Ectodermal cell (in vitro differentiated cells): ENCODE measurements at regions not wholly inside any gene's neighbourhood (a gene's known extent, or its start where the extent isn't known, plus 50 kb on each side); places are given as distances from the start of the nearest gene placed in this dataset.

Experiments
- H3K27ac ChIP-seq: 2 replicates; pipeline ENCODE4 v1.7.0; 2013; ENCODE audit warnings: mild to moderate bottlenecking, low read depth, low read length; ENCODE audit not compliant: insufficient read depth, poor library complexity, severe bottlenecking
- H3K27me3 ChIP-seq: 2 replicates; pipeline ENCODE4 v1.7.0; 2013; ENCODE audit warnings: mild to moderate bottlenecking, low read length; ENCODE audit not compliant: insufficient read depth, control insufficient read depth, poor library complexity, severe bottlenecking
- H3K36me3 ChIP-seq: one replicate; pipeline ENCODE4 v1.7.0; 2013; ENCODE audit warnings: low read length; ENCODE audit not compliant: control insufficient read depth, insufficient read depth
- H3K4me1 ChIP-seq: one replicate; pipeline ENCODE4 v1.7.0; 2013; ENCODE audit warnings: low read length; ENCODE audit not compliant: control insufficient read depth, insufficient read depth
- H3K4me3 ChIP-seq: 2 replicates; pipeline ENCODE4 v1.7.0; 2013; ENCODE audit warnings: low read depth, low read length, control low read depth; ENCODE audit not compliant: insufficient read depth
- H3K9me3 ChIP-seq: 2 replicates; pipeline ENCODE4 v1.7.0; 2013; ENCODE audit warnings: mild to moderate bottlenecking, low read length, moderate library complexity; ENCODE audit not compliant: control insufficient read depth
- WGBS, 2 experiments: methylation state at CpG; one replicate each; pipeline ENCODE4 v1.1.7; 2013; ENCODE audit warnings: missing lambda C conversion rate in 2 of 2; 5-methylcytosine and 5-hydroxymethylcytosine counted together

DNA sequence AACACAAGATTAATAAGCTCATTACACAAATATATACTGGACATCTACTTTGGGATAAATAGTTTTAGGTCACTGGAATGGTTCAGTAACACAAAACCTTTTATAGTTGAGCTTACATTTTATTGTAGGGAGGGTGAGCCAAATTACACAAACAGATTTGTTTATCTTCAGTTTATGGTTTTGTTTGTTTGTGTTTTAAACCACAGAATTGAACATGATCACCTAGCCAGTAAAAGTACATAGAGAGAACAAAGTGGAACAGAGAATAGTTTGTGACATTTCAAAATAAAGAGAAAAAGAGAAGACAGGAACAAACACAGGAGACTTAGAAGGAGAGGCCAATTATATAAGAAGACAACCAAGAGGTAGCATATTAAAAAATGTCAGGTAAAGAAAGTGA, 1930.2 kb upstream of the PCDH20 start:
- no peaks in the 10 kb centered on the region for H3K36me3 ChIP-seq
- no peaks in the 10 kb centered on the region for H3K9me3 ChIP-seq
- no peak overlapping the region for H3K27ac ChIP-seq
- H3K4me3 ChIP-seq, result no peak overlapping the region
- H3K27me3 ChIP-seq, result no peaks in the 10 kb centered on the region
- no peaks in the 10 kb centered on the region for H3K4me1 ChIP-seq

- H3K4me1 ChIP-seq, result no peaks in the 10 kb centered on the region
- H3K9me3 ChIP-seq, result no peaks in the 10 kb centered on the region
- WGBS, 2 experiments, result no CpG with 5 or more reads among the region's 1 CpG
- H3K27ac ChIP-seq, result no peak overlapping the region
- H3K36me3 ChIP-seq, result no peaks in the 10 kb centered on the region
- no peaks in the 10 kb centered on the region for H3K27me3 ChIP-seq
- no peak overlapping the region for H3K4me3 ChIP-seq
Measured at GRCh38 chr13:63344711-63345110, 1929.1 kb upstream of the PCDH20 start.

DNA sequence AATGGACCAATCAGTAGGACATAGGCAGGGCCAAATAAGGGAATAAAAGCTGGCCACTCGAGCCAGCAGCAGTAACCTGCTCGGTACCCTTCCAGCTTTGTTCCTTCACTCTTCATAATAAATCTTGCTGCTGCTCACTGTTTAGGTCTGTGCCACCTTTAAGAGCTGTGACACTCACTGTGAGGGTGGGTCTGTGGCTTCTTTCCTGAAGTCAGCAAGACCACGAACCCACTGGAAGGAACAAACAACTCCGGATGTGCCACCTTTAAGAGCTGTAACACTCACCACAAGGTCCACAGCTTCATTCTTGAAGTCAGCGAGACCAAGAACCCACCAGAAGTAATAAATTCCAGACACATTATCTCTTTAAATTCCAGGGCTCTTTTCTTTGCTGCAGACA, 1922.3 kb upstream of the PCDH20 start:
- Histone ChIP-seq H3K4me1 (no peaks in the 10 kb centered on the region), H3K9me3 (no peaks in the 10 kb centered on the region), H3K27ac (no peak overlapping the region), H3K4me3 (no peak overlapping the region), H3K27me3 (no peaks in the 10 kb centered on the region), H3K36me3 (no peaks in the 10 kb centered on the region)
- WGBS, 2 experiments, result 93 to 97% methylated on average over 5 of the region's 5 CpGs

GRCh38 chr13:63337041-63337440, 1921.4 kb upstream of the PCDH20 start:
- WGBS, 2 experiments, result 77 to 84% methylated on average over 4 of the region's 4 CpGs
- no peaks in the 10 kb centered on the region for H3K36me3 ChIP-seq
- no peaks in the 10 kb centered on the region for H3K9me3 ChIP-seq

GRCh38 chr13:63336549-63336948, 1920.9 kb upstream of the PCDH20 start:
- Histone ChIP-seq H3K27me3 (no peaks in the 10 kb centered on the region), H3K36me3 (no peaks in the 10 kb centered on the region), H3K4me3 (no peak overlapping the region), H3K9me3 (no peaks in the 10 kb centered on the region), H3K27ac (no peak overlapping the region), H3K4me1 (no peaks in the 10 kb centered on the region)
- WGBS, 2 experiments, result 89 to 97% methylated on average over 1 of the region's 1 CpG

More at GRCh38 chr13:63337041-63337440, 1921.4 kb upstream of the PCDH20 start:
- Histone ChIP-seq H3K4me3 (no peak overlapping the region), H3K4me1 (no peaks in the 10 kb centered on the region), H3K27ac (no peak overlapping the region), H3K27me3 (no peaks in the 10 kb centered on the region)

DNA sequence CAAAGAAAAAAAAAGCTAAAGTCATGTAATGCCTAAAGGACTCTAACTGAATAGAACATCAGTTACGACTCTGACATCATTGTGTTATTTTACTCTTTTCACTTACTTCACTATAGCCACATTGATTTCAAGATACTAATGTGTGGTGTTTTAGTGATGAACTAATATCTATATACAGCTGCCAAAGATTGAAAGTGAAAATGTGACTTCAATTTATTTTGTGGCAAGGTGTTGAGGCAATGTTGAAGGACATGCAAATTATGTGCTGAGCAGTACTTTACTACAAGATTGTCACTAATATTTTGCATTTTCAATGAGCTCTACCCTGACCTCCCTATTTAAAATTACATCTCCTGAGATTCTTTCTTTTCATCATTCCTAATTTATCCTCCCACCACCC, 1911.9 kb upstream of the PCDH20 start:
- H3K9me3 ChIP-seq, result no peaks in the 10 kb centered on the region
- no peak overlapping the region for H3K4me3 ChIP-seq
- no peaks in the 10 kb centered on the region for H3K4me1 ChIP-seq
- no peaks in the 10 kb centered on the region for H3K27me3 ChIP-seq
- no peak overlapping the region for H3K27ac ChIP-seq
- no CpG with 5 or more reads among the region's 1 CpG for WGBS, 2 experiments
- no peaks in the 10 kb centered on the region for H3K36me3 ChIP-seq

GRCh38 chr13:63323441-63323840, 1907.8 kb upstream of the PCDH20 start:
- Histone ChIP-seq H3K36me3 (no peaks in the 10 kb centered on the region), H3K4me3 (no peak overlapping the region), H3K27me3 (no peaks in the 10 kb centered on the region), H3K9me3 (no peaks in the 10 kb centered on the region), H3K4me1 (no peaks in the 10 kb centered on the region), H3K27ac (no peak overlapping the region)
- WGBS, 2 experiments, result 100% methylated on average over 2 of the region's 2 CpGs; no CpG with 5 or more reads in 1 of the 2 experiments

- Histone ChIP-seq H3K36me3 (no peaks in the 10 kb centered on the region), H3K27ac (no peak overlapping the region), H3K27me3 (no peaks in the 10 kb centered on the region), H3K4me1 (no peaks in the 10 kb centered on the region), H3K9me3 (no peaks in the 10 kb centered on the region), H3K4me3 (no peak overlapping the region)
- WGBS, 2 experiments, result 91 to 93% methylated on average over 1 of the region's 1 CpG
Measured at GRCh38 chr13:63311587-63311986, 1895.9 kb upstream of the PCDH20 start.

- WGBS, 2 experiments, result 92 to 97% methylated on average over 5 of the region's 5 CpGs
- Histone ChIP-seq H3K27ac (no peak overlapping the region), H3K4me1 (no peaks in the 10 kb centered on the region), H3K27me3 (no peaks in the 10 kb centered on the region), H3K36me3 (no peaks in the 10 kb centered on the region), H3K9me3 (no peaks in the 10 kb centered on the region), H3K4me3 (no peak overlapping the region)
Measured at GRCh38 chr13:63308549-63309165, 1893.0 kb upstream of the PCDH20 start.

DNA sequence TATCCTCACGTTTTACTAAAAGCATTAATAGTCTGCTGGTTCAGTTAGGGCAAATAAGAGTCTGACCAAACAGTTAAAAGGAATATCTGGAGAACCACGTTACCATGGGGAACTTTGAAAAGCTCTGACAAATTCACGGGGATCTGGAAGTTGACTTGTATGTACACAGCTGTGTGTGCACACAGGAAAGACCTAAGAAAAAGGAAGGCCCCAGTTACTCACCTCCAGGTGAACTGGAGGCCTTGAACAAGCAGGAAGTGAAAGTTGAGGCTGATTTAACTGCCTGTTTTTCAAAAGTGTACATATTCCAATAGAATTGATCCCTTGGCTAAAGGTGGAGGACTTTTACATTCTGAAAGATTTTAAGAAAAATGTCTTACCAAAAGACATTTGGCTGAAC, 1891.6 kb upstream of the PCDH20 start:
- Histone ChIP-seq H3K27me3 (no peaks in the 10 kb centered on the region), H3K27ac (no peak overlapping the region), H3K4me3 (no peak overlapping the region), H3K36me3 (no peaks in the 10 kb centered on the region), H3K9me3 (no peaks in the 10 kb centered on the region), H3K4me1 (no peaks in the 10 kb centered on the region)
- 95 to 98% methylated on average over 3 of the region's 3 CpGs for WGBS, 2 experiments

- Histone ChIP-seq H3K27me3 (no peaks in the 10 kb centered on the region), H3K4me3 (no peak overlapping the region), H3K9me3 (no peaks in the 10 kb centered on the region), H3K27ac (no peak overlapping the region), H3K4me1 (no peaks in the 10 kb centered on the region), H3K36me3 (no peaks in the 10 kb centered on the region)
- WGBS, 2 experiments, result 96 to 97% methylated on average over 40 of the region's 40 CpGs
Measured at GRCh38 chr13:63305641-63306133, 1890.0 kb upstream of the PCDH20 start.
